ENCODE measurements at regions not wholly inside any gene's neighbourhood (a gene's known extent, or its start where the extent isn't known, plus 50 kb on each side); places are given as distances from the start of the nearest gene placed in this dataset.
"Not testable (repeated sequence)": the region's sequence is repeated elsewhere in the genome, so short reads cannot be mapped to it uniquely, and the experiment has no call there.

- H3K36me3 Mint-ChIP-seq (ENCODE audit: low read depth, unreplicated experiment); H3K9me3 Mint-ChIP-seq (ENCODE audit: unreplicated experiment); H3K27me3 Mint-ChIP-seq (ENCODE audit: unreplicated experiment); H3K4me1 Mint-ChIP-seq (ENCODE audit: unreplicated experiment); DNase-seq (ENCODE audit: low spot score); H3K4me3 Mint-ChIP-seq (ENCODE audit: unreplicated experiment); H3K27ac Mint-ChIP-seq (ENCODE audit: unreplicated experiment): not testable (repeated sequence)
Measured at GRCh38 chr1:220475608-220476007, 52.3 kb upstream of the MARK1 start.

GRCh38 chr1:220475141-220475540 lies 52.8 kb upstream of the MARK1 start:
- DNase-seq (ENCODE audit: low spot score); H3K27me3 Mint-ChIP-seq (ENCODE audit: unreplicated experiment); H3K9me3 Mint-ChIP-seq (ENCODE audit: unreplicated experiment); H3K4me1 Mint-ChIP-seq (ENCODE audit: unreplicated experiment); H3K36me3 Mint-ChIP-seq (ENCODE audit: low read depth, unreplicated experiment); H3K27ac Mint-ChIP-seq (ENCODE audit: unreplicated experiment); H3K4me3 Mint-ChIP-seq (ENCODE audit: unreplicated experiment): not testable (repeated sequence)

- H3K27me3 Mint-ChIP-seq (ENCODE audit: unreplicated experiment): no peaks in the 10 kb centered on the region
- no peaks in the 10 kb centered on the region for H3K36me3 Mint-ChIP-seq (ENCODE audit: low read depth, unreplicated experiment)
- H3K9me3 Mint-ChIP-seq (ENCODE audit: unreplicated experiment): no peaks in the 10 kb centered on the region
- no peak overlapping the region for H3K4me3 Mint-ChIP-seq (ENCODE audit: unreplicated experiment)
- TF ChIP-seq CTCF (IDR thresholded peaks at IDR 0.05; ENCODE audit: unreplicated experiment): no peak
- H3K4me1 Mint-ChIP-seq (ENCODE audit: unreplicated experiment): no peaks in the 10 kb centered on the region
- no peak overlapping the region for H3K27ac Mint-ChIP-seq (ENCODE audit: unreplicated experiment)
- DNase-seq (ENCODE audit: low spot score): no peak
Measured at GRCh38 chr1:220473440-220473839, 54.5 kb upstream of the MARK1 start.

- DNase-seq (ENCODE audit: low spot score): no peak
- Mint-ChIP-seq H3K27ac (ENCODE audit: unreplicated experiment) (no peak overlapping the region), H3K4me3 (ENCODE audit: unreplicated experiment) (no peak overlapping the region), H3K36me3 (ENCODE audit: low read depth, unreplicated experiment) (no peaks in the 10 kb centered on the region), H3K9me3 (ENCODE audit: unreplicated experiment) (no peaks in the 10 kb centered on the region), H3K27me3 (ENCODE audit: unreplicated experiment) (peaks cover 2% of the 10 kb centered on the region), H3K4me1 (ENCODE audit: unreplicated experiment) (peaks cover 6% of the 10 kb centered on the region)
- no peak for TF ChIP-seq CTCF (IDR thresholded peaks at IDR 0.05; ENCODE audit: unreplicated experiment)
Measured at GRCh38 chr1:220462752-220463151, 65.2 kb upstream of the MARK1 start.

- Mint-ChIP-seq H3K4me1 (ENCODE audit: unreplicated experiment) (peaks cover 9% of the 10 kb centered on the region), H3K36me3 (ENCODE audit: low read depth, unreplicated experiment) (no peaks in the 10 kb centered on the region), H3K27ac (ENCODE audit: unreplicated experiment) (no peak overlapping the region), H3K4me3 (ENCODE audit: unreplicated experiment) (no peak overlapping the region), H3K9me3 (ENCODE audit: unreplicated experiment) (no peaks in the 10 kb centered on the region), H3K27me3 (ENCODE audit: unreplicated experiment) (no peaks in the 10 kb centered on the region)
- no peak for TF ChIP-seq CTCF (IDR thresholded peaks at IDR 0.05; ENCODE audit: unreplicated experiment)
- DNase-seq (ENCODE audit: low spot score): no peak
Measured at GRCh38 chr1:220458936-220459335, 69.0 kb upstream of the MARK1 start.

GRCh38 chr1:220457957-220458609 lies 69.9 kb upstream of the MARK1 start:
- H3K36me3 Mint-ChIP-seq (ENCODE audit: low read depth, unreplicated experiment): no peaks in the 10 kb centered on the region
- no peak overlapping the region for H3K4me3 Mint-ChIP-seq (ENCODE audit: unreplicated experiment)
- DNase-seq (ENCODE audit: low spot score): no peak
- TF ChIP-seq CTCF (IDR thresholded peaks at IDR 0.05; ENCODE audit: unreplicated experiment): no peak
- peak overlapping the region; percentile 58 for H3K27ac Mint-ChIP-seq (ENCODE audit: unreplicated experiment)
- H3K9me3 Mint-ChIP-seq (ENCODE audit: unreplicated experiment): no peaks in the 10 kb centered on the region
- H3K4me1 Mint-ChIP-seq (ENCODE audit: unreplicated experiment): peaks cover 9% of the 10 kb centered on the region
- H3K27me3 Mint-ChIP-seq (ENCODE audit: unreplicated experiment): no peaks in the 10 kb centered on the region
